GM23338 (cell line): ENCODE measurements at regions not wholly inside any gene's neighbourhood (a gene's known extent, or its start where the extent isn't known, plus 50 kb on each side); places are given as distances from the start of the nearest gene placed in this dataset.

Source experiments
- ATAC-seq: fragments of 200-7000 bp; cut with Tn5 transposase; 3 replicates; pipeline ENCODE4 v1.9.1; 2020
- DNase-seq: peaks from one replicate; pipeline ENCODE4 v3.0.0-alpha.2; 2015; ENCODE audit warnings: low spot score
- H2AFZ ChIP-seq: fragments of 200-600 bp; sonication (generic); 2 replicates; pipeline ENCODE4 v1.8.0; 2016; ENCODE audit warnings: antibody characterized with exemption, mild to moderate bottlenecking, moderate library complexity
- H3F3A ChIP-seq: fragments of 200-600 bp; sonication (generic); replicated peaks from 2 replicates; pipeline ENCODE4 v1.8.0; 2017; ENCODE audit warnings: antibody characterized with exemption, mixed run types, low read depth
- H3K27ac ChIP-seq: fragments of 200-600 bp; sonication (generic); 2 replicates; pipeline ENCODE4 v1.6.1; 2016; ENCODE audit warnings: low read depth
- H3K27me3 ChIP-seq: fragments of 200-600 bp; sonication (generic); 2 replicates; pipeline ENCODE4 v1.8.0; 2016; ENCODE audit warnings: mild to moderate bottlenecking, mixed run types, moderate library complexity; ENCODE audit not compliant: insufficient read depth
- H3K36me3 ChIP-seq: fragments of 200-600 bp; sonication (generic); 2 replicates; pipeline ENCODE4 v1.8.0; 2016; ENCODE audit warnings: mild to moderate bottlenecking; ENCODE audit not compliant: insufficient read depth
- H3K4me1 ChIP-seq: fragments of 200-600 bp; sonication (generic); 2 replicates; pipeline ENCODE4 v1.8.0; 2016; ENCODE audit warnings: mild to moderate bottlenecking, moderate library complexity; ENCODE audit not compliant: insufficient read depth
- H3K4me2 ChIP-seq: fragments of 200-600 bp; sonication (generic); 2 replicates; pipeline ENCODE4 v1.7.1; 2017; ENCODE audit warnings: mixed run types
- H3K4me3 ChIP-seq: fragments of 200-600 bp; sonication (generic); 2 replicates; pipeline ENCODE4 v1.6.1; 2016; ENCODE audit warnings: mixed run types
- H3K79me2 ChIP-seq: fragments of 200-600 bp; sonication (generic); replicated peaks from 2 replicates; pipeline ENCODE4 v1.8.0; 2017; ENCODE audit warnings: mild to moderate bottlenecking; ENCODE audit not compliant: insufficient read depth
- H3K9me2 ChIP-seq: fragments of 200-600 bp; sonication (generic); 2 replicates; pipeline ENCODE4 v1.8.0; 2017; ENCODE audit not compliant: insufficient read depth
- H4K20me1 ChIP-seq: fragments of 200-600 bp; sonication (generic); replicated peaks from 2 replicates; pipeline ENCODE4 v1.8.0; 2017; ENCODE audit warnings: mild to moderate bottlenecking; ENCODE audit not compliant: insufficient read depth
- H3K27ac Mint-ChIP-seq: 2 replicates; pipeline ENCODE4 v1.8.0; 2020; ENCODE audit warnings: inconsistent platforms, mild to moderate bottlenecking, moderate library complexity, mixed read lengths
- H3K27me3 Mint-ChIP-seq: 3 replicates; pipeline ENCODE4 v1.8.0; 2022; ENCODE audit warnings: low read depth, mild to moderate bottlenecking, moderate library complexity, mixed read lengths, inconsistent platforms; ENCODE audit not compliant: insufficient read depth, poor library complexity
- H3K36me3 Mint-ChIP-seq: 3 replicates; pipeline ENCODE4 v1.8.0; 2021; ENCODE audit warnings: low read depth, mild to moderate bottlenecking, inconsistent platforms, moderate library complexity, mixed read lengths
- H3K4me1 Mint-ChIP-seq: 3 replicates; pipeline ENCODE4 v1.8.0; 2020; ENCODE audit warnings: mild to moderate bottlenecking, inconsistent platforms, mixed read lengths
- H3K4me3 Mint-ChIP-seq: 3 replicates; pipeline ENCODE4 v1.8.0; 2021; ENCODE audit warnings: moderate library complexity, mild to moderate bottlenecking, inconsistent platforms, mixed read lengths
- H3K9me3 Mint-ChIP-seq: 3 replicates; pipeline ENCODE4 v1.8.0; 2020; ENCODE audit warnings: moderate library complexity, mild to moderate bottlenecking, inconsistent platforms, mixed read lengths
- CREB1 ChIP-seq: fragments of 250-450 bp; sonication (Bioruptor Pico); IDR thresholded peaks from 2 replicates; pipeline ENCODE4 v1.5.0; 2020; ENCODE audit warnings: low read depth, mild to moderate bottlenecking, moderate library complexity
- CTCF ChIP-seq, 2 experiments: fragments of 200-600 bp in 1 of 2; sonication (generic) in 1 of 2; conservative IDR thresholded peaks; 2 replicates each; pipeline versions ENCODE4 v1.5.1 to v1.6.1; 2016 to 2017; ENCODE audit warnings: antibody characterized with exemption in 2 of 2, low read depth in 2 of 2, mild to moderate bottlenecking in 2 of 2, moderate library complexity in 1 of 2
- ETS1 ChIP-seq: IDR thresholded peaks from 2 replicates; pipeline ENCODE4 v1.6.1; 2016; ENCODE audit warnings: antibody characterized with exemption
- EZH2phosphoT487 ChIP-seq: fragments of 200-600 bp; sonication (generic); IDR thresholded peaks from one replicate; pipeline ENCODE4 v1.8.1; 2018; ENCODE audit warnings: antibody characterized with exemption; ENCODE audit not compliant: unreplicated experiment
- JUNB ChIP-seq: IDR thresholded peaks from one replicate; pipeline ENCODE4 v1.6.1; 2016; ENCODE audit warnings: antibody characterized with exemption; ENCODE audit not compliant: unreplicated experiment
- NANOG ChIP-seq: IDR thresholded peaks from 2 replicates; pipeline ENCODE4 v1.6.1; 2016; ENCODE audit warnings: antibody characterized with exemption, borderline replicate concordance
- POLR2AphosphoS5 ChIP-seq: IDR thresholded peaks from 2 replicates; pipeline ENCODE4 v1.6.1; 2016; ENCODE audit warnings: antibody characterized with exemption, low read depth
- REST ChIP-seq: IDR thresholded peaks from one replicate; pipeline ENCODE4 v1.6.1; 2018; ENCODE audit warnings: antibody characterized with exemption; ENCODE audit not compliant: unreplicated experiment
- STAT1 ChIP-seq: IDR thresholded peaks from one replicate; pipeline ENCODE4 v1.6.1; 2016; ENCODE audit warnings: antibody characterized with exemption; ENCODE audit not compliant: unreplicated experiment
- ZNF114 ChIP-seq: fragments of 250-450 bp; sonication (Bioruptor Pico); IDR thresholded peaks from 2 replicates; pipeline ENCODE4 v1.5.0; 2020; ENCODE audit warnings: mild to moderate bottlenecking, moderate library complexity
- ZNF331 ChIP-seq: fragments of 250-450 bp; sonication (Bioruptor Pico); IDR thresholded peaks from 2 replicates; pipeline ENCODE4 v1.5.0; 2020; ENCODE audit warnings: low read depth, mild to moderate bottlenecking, moderate library complexity
- ZNF462 ChIP-seq: fragments of 250-450 bp; sonication (Bioruptor Pico); IDR thresholded peaks from 2 replicates; pipeline ENCODE4 v1.5.0; 2020; ENCODE audit warnings: mild to moderate bottlenecking, moderate library complexity

GRCh38 chr14:34266344-34266743 lies 195.7 kb downstream of the SPTSSA start (continued):
- TF ChIP-seq NANOG: no peak
- TF ChIP-seq JUNB: no peak

- Histone ChIP-seq H4K20me1 (no peaks in the 10 kb centered on the region), H3K27me3 (no peaks in the 10 kb centered on the region), H3K4me1 (no peaks in the 10 kb centered on the region; the same call in 1 of the 2 replicates), H3F3A (no peaks in the 10 kb centered on the region), H3K9me2 (0 out of 2 replicates have a peak, but pooled peaks cover under 1% of the 10 kb centered on the region), H3K79me2 (no peaks in the 10 kb centered on the region), H2AFZ (no peak overlapping the region), H3K4me3 (no peak overlapping the region), H3K27ac (no peak overlapping the region), H3K36me3 (no peaks in the 10 kb centered on the region), H3K4me2 (no peak overlapping the region)
- Mint-ChIP-seq H3K4me3 (no peak overlapping the region), H3K9me3 (no peaks in the 10 kb centered on the region), H3K4me1 (no peaks in the 10 kb centered on the region; the same call in 2 of the 3 replicates), H3K27me3 (peaks cover 1% of the 10 kb centered on the region), H3K27ac (no peak overlapping the region), H3K36me3 (no peaks in the 10 kb centered on the region)
- DNase-seq (no peak), ATAC-seq (no peak)
- TF ChIP-seq CREB1 (CRISPR knock-in tag) (no peak), POLR2AphosphoS5 (no peak), ETS1 (no peak), EZH2phosphoT487 (no peak), JUNB (no peak), ZNF462 (CRISPR knock-in tag) (no peak), ZNF331 (CRISPR knock-in tag) (no peak), REST (no peak), CTCF (conservative IDR thresholded peaks at IDR 0.05; ENCODE audit: low read depth in 2 of 2) (no peak), ZNF114 (CRISPR knock-in tag) (no peak), STAT1 (no peak), NANOG (no peak)
These were observed 199.7 kb downstream of the SPTSSA start for GRCh38 chr14:34262127-34262910.
